ENCODE measurements at regions not wholly inside any gene's neighbourhood (a gene's known extent, or its start where the extent isn't known, plus 50 kb on each side); places are given as distances from the start of the nearest gene placed in this dataset.
"Not testable (repeated sequence)": the region's sequence is repeated elsewhere in the genome, so short reads cannot be mapped to it uniquely, and the experiment has no call there.

GRCh38 chr9:11158676-11159075 is 545.9 kb upstream of the PTPRD start:
- DNase-seq, result no peak

GRCh38 chr9:11159318-11159862 is 546.6 kb upstream of the PTPRD start:
- no peak for DNase-seq

- DNase-seq, result no peak
Measured at GRCh38 chr9:11163843-11164242, 551.0 kb upstream of the PTPRD start.

GRCh38 chr9:11182001-11182400 is 569.2 kb upstream of the PTPRD start:
- DNase-seq, result no peak

GRCh38 chr9:11190719-11191118 is 577.9 kb upstream of the PTPRD start:
- no peak for DNase-seq

- no peak for DNase-seq
Measured at GRCh38 chr9:11192993-11193392, 580.2 kb upstream of the PTPRD start.

GRCh38 chr9:11194246-11194645 is 581.4 kb upstream of the PTPRD start:
- DNase-seq, result no peak

- DNase-seq, result not testable (repeated sequence)
Measured at GRCh38 chr9:11196840-11197365, 584.1 kb upstream of the PTPRD start.

GRCh38 chr9:11199335-11199734 is 586.5 kb upstream of the PTPRD start:
- no peak for DNase-seq

GRCh38 chr9:11204521-11204920 is 591.7 kb upstream of the PTPRD start:
- DNase-seq, result no peak

GRCh38 chr9:11206925-11207324 is 594.1 kb upstream of the PTPRD start:
- DNase-seq, result no peak

GRCh38 chr9:11233696-11234095 is 620.9 kb upstream of the PTPRD start:
- DNase-seq, result no peak

- DNase-seq, result no peak
Measured at GRCh38 chr9:11235061-11235460, 622.3 kb upstream of the PTPRD start.

- DNase-seq, result no peak
Measured at GRCh38 chr9:11241779-11242178, 629.0 kb upstream of the PTPRD start.

GRCh38 chr9:11257992-11258391 is 645.2 kb upstream of the PTPRD start:
- DNase-seq, result no peak

- DNase-seq, result no peak
Measured at GRCh38 chr9:11269036-11269435, 656.2 kb upstream of the PTPRD start.

- DNase-seq, result no peak
Measured at GRCh38 chr9:11275158-11275695, 662.4 kb upstream of the PTPRD start.

- peak; percentile 41 for DNase-seq
Measured at GRCh38 chr9:11312966-11313365, 700.2 kb upstream of the PTPRD start.

- DNase-seq, result no peak
Measured at GRCh38 chr9:11318946-11319345, 706.1 kb upstream of the PTPRD start.

GRCh38 chr9:11319538-11319937 is 706.7 kb upstream of the PTPRD start:
- no peak for DNase-seq

- no peak for DNase-seq
Measured at GRCh38 chr9:11320989-11321388, 708.2 kb upstream of the PTPRD start.

GRCh38 chr9:11323457-11323856 is 710.7 kb upstream of the PTPRD start:
- DNase-seq, result no peak

GRCh38 chr9:11326231-11326630 is 713.4 kb upstream of the PTPRD start:
- DNase-seq, result no peak

- DNase-seq, result no peak
Measured at GRCh38 chr9:11328326-11328725, 715.5 kb upstream of the PTPRD start.

- no peak for DNase-seq
Measured at GRCh38 chr9:11335011-11335410, 722.2 kb upstream of the PTPRD start.

All from femur (tissue), 1 donor.